ENCODE measurements at regions not wholly inside any gene's neighbourhood (a gene's known extent, or its start where the extent isn't known, plus 50 kb on each side); places are given as distances from the start of the nearest gene placed in this dataset.

- TF ChIP-seq CTCF (conservative IDR thresholded peaks at IDR 0.05 in 1 of 2, IDR thresholded peaks at IDR 0.05 in 1 of 2; ENCODE audit: extremely low read depth in 1 of 2, insufficient read depth in 1 of 2, low read depth in 1 of 2, low read length in 2 of 2): no peak
- TF ChIP-seq EZH2 (IDR thresholded peaks at IDR 0.05; ENCODE audit: borderline replicate concordance, low read length): no peak
These were observed 392.5 kb upstream of the DACH1 start for GRCh38 chr13:72259528-72259927.

Data from mammary epithelial cell (primary cell).